HCT116 (cell line): ENCODE measurements at regions not wholly inside any gene's neighbourhood (a gene's known extent, or its start where the extent isn't known, plus 50 kb on each side); places are given as distances from the start of the nearest gene placed in this dataset.

Source experiments
- ATAC-seq: fragments of 200-7000 bp; cut with Tn5 transposase; 2 replicates; pipeline ENCODE4 v1.9.1; 2020; ENCODE audit warnings: mild to moderate bottlenecking, moderate library complexity
- BruUV-seq: library from RNA; stranded (reverse); fragments of 400-500 nt; replicated peaks from 2 replicates; lab custom pipeline; 2021; lab: Mats Ljungman, UMichigan
- CTCF ChIA-PET: fragments of 300-600 bp; sonication (Branson Sonifier 250); formaldehyde crosslinking; loops from one replicate; lab custom pipeline; 2021; ENCODE audit warnings: antibody characterized with exemption; lab: Charles Lee
- POLR2A ChIA-PET: fragments of 300-600, 350-600 bp; sonication (Branson Sonifier 250); formaldehyde crosslinking; loops from one replicate; lab custom pipeline; 2021; ENCODE audit warnings: antibody characterized with exemption; lab: Charles Lee
- RAD21 ChIA-PET, 2 experiments: fragments of 300-600 bp; sonication (Branson Sonifier 250); formaldehyde crosslinking; loops; one replicate each; lab custom pipeline; 2023; ENCODE audit warnings: low total read pairs in 2 of 2; ENCODE audit not compliant: uncharacterized antibody in 2 of 2, unreplicated experiment in 2 of 2, low non-redundant PET in 1 of 2; lab: Charles Lee
- DNase-seq: peaks from one replicate; pipeline ENCODE4 v3.0.0-alpha.2; 2010; ENCODE audit warnings: low read depth, low spot score
- H2AFZ ChIP-seq: fragments of 200-600 bp; shearing (Covaris generic), sonication (generic); 2 replicates; pipeline ENCODE4 v1.6.1; 2017; ENCODE audit warnings: low read depth, mixed run types, mixed read lengths, antibody characterized with exemption, low read length; ENCODE audit not compliant: poor library complexity, severe bottlenecking
- H3K27ac ChIP-seq: 2 replicates; pipeline ENCODE4 v1.5.1; 2012; ENCODE audit warnings: low read depth, low read length
- H3K27me3 ChIP-seq: fragments of 200-600 bp; sonication (generic); 2 replicates; pipeline ENCODE4 v1.6.1; 2016; ENCODE audit warnings: mixed run types, low read length, mixed read lengths; ENCODE audit not compliant: insufficient read depth
- H3K36me3 ChIP-seq, 2 experiments: fragments of 200-500 bp in 1 of 2; fragments of 200-600 bp in 1 of 2; sonication (Bioruptor generic) in 1 of 2; sonication (generic) in 1 of 2; 2 replicates each; pipeline versions ENCODE4 v1.5.1 to v1.6.1; 2014 to 2016; ENCODE audit warnings: low read length in 2 of 2, inconsistent platforms in 1 of 2, mixed read lengths in 1 of 2, mixed run types in 1 of 2; ENCODE audit not compliant: insufficient read depth in 2 of 2, control insufficient read depth in 1 of 2
- H3K4me1 ChIP-seq, 2 experiments: fragments of 200-600 bp in 1 of 2; sonication (generic) in 1 of 2; 2 replicates each; pipeline versions ENCODE4 v1.5.1 to v1.6.1; 2012 to 2017; ENCODE audit warnings: low read length in 2 of 2, inconsistent platforms in 1 of 2, mild to moderate bottlenecking in 1 of 2, mixed read lengths in 1 of 2, mixed run types in 1 of 2, moderate library complexity in 1 of 2; ENCODE audit not compliant: insufficient read depth in 2 of 2, control insufficient read depth in 1 of 2
- H3K4me2 ChIP-seq: fragments of 200-600 bp; sonication (generic); 2 replicates; pipeline ENCODE4 v1.6.1; 2017; ENCODE audit warnings: mixed run types, low read length, mixed read lengths
- H3K4me3 ChIP-seq, 2 experiments: fragments of 200-600 bp in 1 of 2; sonication (generic) in 1 of 2; replicated peaks in 1 of 2; 2 replicates each; pipeline ENCODE4 v1.5.1; 2011 to 2016; ENCODE audit warnings: low read length in 2 of 2, control low read depth in 1 of 2, low read depth in 1 of 2, mild to moderate bottlenecking in 1 of 2, mixed read lengths in 1 of 2, mixed run types in 1 of 2
- H3K79me2 ChIP-seq: fragments of 200-600 bp; sonication (generic); 2 replicates; pipeline ENCODE4 v1.6.1; 2017; ENCODE audit warnings: mild to moderate bottlenecking, mixed run types, low read length, moderate library complexity, mixed read lengths; ENCODE audit not compliant: insufficient read depth
- H3K9ac ChIP-seq: fragments of 200-600 bp; sonication (generic); 2 replicates; pipeline ENCODE4 v1.6.1; 2016; ENCODE audit warnings: low read length, mixed read lengths
- H3K9me2 ChIP-seq: fragments of 200-600 bp; sonication (generic), shearing (Covaris generic); 2 replicates; pipeline ENCODE4 v1.6.1; 2017; ENCODE audit warnings: mixed run types, mild to moderate bottlenecking, moderate library complexity; ENCODE audit not compliant: insufficient read depth
- H3K9me3 ChIP-seq, 2 experiments: fragments of 200-500 bp in 1 of 2; fragments of 200-600 bp in 1 of 2; sonication (Bioruptor generic) in 1 of 2; sonication (generic) in 1 of 2; 2 replicates each; pipeline ENCODE4 v1.6.1; 2014 to 2017; ENCODE audit warnings: low read length in 2 of 2, mixed read lengths in 2 of 2, inconsistent platforms in 1 of 2, low read depth in 1 of 2, mild to moderate bottlenecking in 1 of 2, mixed run types in 1 of 2, moderate library complexity in 1 of 2; ENCODE audit not compliant: control insufficient read depth in 1 of 2, insufficient read depth in 1 of 2
- H4K20me1 ChIP-seq: fragments of 200-600 bp; sonication (generic), shearing (Covaris generic); 2 replicates; pipeline ENCODE4 v1.6.1; 2017; ENCODE audit warnings: mixed run types, mild to moderate bottlenecking, moderate library complexity; ENCODE audit not compliant: insufficient read depth
- CBX3 ChIP-seq: IDR thresholded peaks from 2 replicates; pipeline ENCODE4 v1.6.1; 2012; ENCODE audit warnings: low read depth
- CEBPB ChIP-seq: IDR thresholded peaks from 2 replicates; pipeline ENCODE4 v1.6.1; 2012; ENCODE audit warnings: low read depth
- CTCF ChIP-seq, 3 experiments: fragments of 200-600 bp in 1 of 3; sonication (generic) in 1 of 3; IDR thresholded peaks in 2 of 3; conservative IDR thresholded peaks in 1 of 3; 2 replicates each; pipeline ENCODE4 v1.5.1; 2012 to 2017; ENCODE audit warnings: low read depth in 2 of 3, low read length in 2 of 3, antibody characterized with exemption in 1 of 3, borderline replicate concordance in 1 of 3, control low read depth in 1 of 3, mild to moderate bottlenecking in 1 of 3, mixed read lengths in 1 of 3, mixed run types in 1 of 3, moderate library complexity in 1 of 3; ENCODE audit not compliant: insufficient read depth in 1 of 3
- EGR1 ChIP-seq: IDR thresholded peaks from 2 replicates; pipeline ENCODE4 v1.6.1; 2012; ENCODE audit warnings: low read depth
- EZH2phosphoT487 ChIP-seq: fragments of 200-600 bp; IDR thresholded peaks from 2 replicates; pipeline ENCODE4 v1.6.1; 2018; ENCODE audit warnings: antibody characterized with exemption, borderline replicate concordance
- FOSL1 ChIP-seq: IDR thresholded peaks from 2 replicates; pipeline ENCODE4 v1.6.1; 2012; ENCODE audit warnings: low read depth
- POLR2A ChIP-seq: IDR thresholded peaks from 2 replicates; pipeline ENCODE4 v1.7.0; 2011; ENCODE audit warnings: borderline replicate concordance; ENCODE audit not compliant: insufficient read depth, insufficient read length; ENCODE audit errors: extremely low read depth
- POLR2AphosphoS5 ChIP-seq: IDR thresholded peaks from 2 replicates; pipeline ENCODE4 v1.6.1; 2011; ENCODE audit warnings: mild to moderate bottlenecking, low read depth, low read length, moderate library complexity
- RAD21 ChIP-seq: IDR thresholded peaks from 2 replicates; pipeline ENCODE4 v1.6.1; 2012; ENCODE audit warnings: low read depth, mild to moderate bottlenecking
- SIN3A ChIP-seq: IDR thresholded peaks from 2 replicates; pipeline ENCODE4 v1.6.1; 2012; ENCODE audit warnings: low read depth
- SP1 ChIP-seq: IDR thresholded peaks from 2 replicates; pipeline ENCODE4 v1.6.1; 2012; ENCODE audit warnings: low read depth
- SRF ChIP-seq: IDR thresholded peaks from 2 replicates; pipeline ENCODE4 v1.6.1; 2012; ENCODE audit warnings: low read depth
- ZBTB33 ChIP-seq: IDR thresholded peaks from 2 replicates; pipeline ENCODE4 v1.6.1; 2011; ENCODE audit warnings: mild to moderate bottlenecking, low read length, moderate library complexity; ENCODE audit not compliant: insufficient replicate concordance; ENCODE audit errors: extremely low read depth
- ZFX ChIP-seq: fragments of 450-650 bp; IDR thresholded peaks from 2 replicates; pipeline ENCODE4 v1.6.1; 2017
- ZNF274 ChIP-seq: fragments of 200-500 bp; sonication (Bioruptor generic); IDR thresholded peaks from 2 replicates; pipeline ENCODE4 v1.6.1; 2014; ENCODE audit warnings: mild to moderate bottlenecking, low read depth, low read length, inconsistent platforms
- intact Hi-C: fragments of 100-400 bp; cut with micrococcal nuclease; formaldehyde crosslinking; loops from 2 replicates; pipeline ENCODE4 v1.10.0; 2022

GRCh38 chr15:73806698-73807483 is 53.7 kb upstream of the INSYN1 start:
- no peaks in the 10 kb centered on the region for H3K36me3 ChIP-seq
- no peaks in the 10 kb centered on the region for H3K27me3 ChIP-seq
- ATAC-seq: no peak
- no peak overlapping the region for H3K27ac ChIP-seq
- no peak overlapping the region for H3K9ac ChIP-seq
- peaks cover 3 to 10% of the 10 kb centered on the region in 2 experiments; a peak in 3 of 4 replicates for H3K4me1 ChIP-seq
- no peaks in the 10 kb centered on the region for H3K79me2 ChIP-seq
- ChIA-PET CTCF (interaction anchor here (1.1 kb wide), 1 partner anchor 67 kb away, joined by 3 read pairs; no protein-coding TSS in a partner anchor), POLR2A (no interaction called here), RAD21 (no interaction called here)
- H2AFZ ChIP-seq: no peak overlapping the region
- no peaks in the 10 kb centered on the region for H3K9me2 ChIP-seq
- no peak for DNase-seq
- H4K20me1 ChIP-seq: no peaks in the 10 kb centered on the region
- H3K4me3 ChIP-seq: no peak overlapping the region
- intact Hi-C loops: no loop called here
- no TSS peak for BruUV-seq
- no peak overlapping the region for H3K4me2 ChIP-seq
- H3K9me3 ChIP-seq: no peaks in the 10 kb centered on the region
- TF ChIP-seq ZNF274 (no peak), SRF (no peak), POLR2AphosphoS5 (no peak), EGR1 (no peak), ZBTB33 (no peak)

DNA sequence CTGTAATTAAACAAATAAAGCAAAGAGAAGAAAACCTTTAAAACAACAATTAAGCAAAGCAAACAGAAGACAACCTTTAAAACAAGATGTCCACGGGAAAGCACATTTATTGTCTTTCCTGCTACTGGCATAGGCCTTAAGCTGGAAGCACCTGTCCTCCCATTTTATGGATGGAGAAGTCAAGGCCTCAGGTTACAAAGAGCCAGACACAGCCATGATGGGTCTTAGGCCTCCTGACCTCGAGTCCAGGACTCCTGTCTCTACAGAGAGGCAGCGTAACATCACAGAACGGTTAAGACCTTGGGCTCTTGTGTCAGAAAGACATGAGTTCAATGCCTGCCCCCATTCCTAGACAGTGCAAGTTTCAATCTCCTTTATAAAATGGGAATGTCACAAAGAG is 54.7 kb upstream of the INSYN1 start:
- Histone ChIP-seq H3K79me2 (no peaks in the 10 kb centered on the region), H3K9me3 (no peaks in the 10 kb centered on the region), H4K20me1 (no peaks in the 10 kb centered on the region), H3K36me3 (no peaks in the 10 kb centered on the region), H3K9ac (no peak overlapping the region), H3K27me3 (no peaks in the 10 kb centered on the region), H3K27ac (no peak overlapping the region), H3K4me1 (peaks cover 3 to 10% of the 10 kb centered on the region in 2 experiments; a peak in 3 of 4 replicates), H3K4me2 (no peak overlapping the region), H3K9me2 (no peaks in the 10 kb centered on the region), H2AFZ (no peak overlapping the region), H3K4me3 (no peak overlapping the region)
- DNase-seq: no peak
- ChIA-PET RAD21 (no interaction called here), POLR2A (no interaction called here), CTCF (no interaction called here)
- no TSS peak for BruUV-seq
- ATAC-seq: no peak
- intact Hi-C loops: no loop called here
- TF ChIP-seq SIN3A: no peak
- TF ChIP-seq CBX3: no peak
- no peak for TF ChIP-seq POLR2AphosphoS5
- no peak for TF ChIP-seq POLR2A
- TF ChIP-seq CEBPB: no peak
- TF ChIP-seq ZFX: no peak
- no peak for TF ChIP-seq EZH2phosphoT487
- TF ChIP-seq CTCF (IDR thresholded peaks at IDR 0.05 in 2 of 3, conservative IDR thresholded peaks at IDR 0.05 in 1 of 3; ENCODE audit: borderline replicate concordance in 1 of 3, insufficient read depth in 1 of 3, low read depth in 2 of 3, low read length in 2 of 3): no peak
- TF ChIP-seq FOSL1: no peak
- TF ChIP-seq RAD21: no peak
- no peak for TF ChIP-seq SP1
- no peak for TF ChIP-seq ZBTB33
- TF ChIP-seq EGR1: no peak
